GM23248 (cell line): ENCODE measurements at regions not wholly inside any gene's neighbourhood (a gene's known extent, or its start where the extent isn't known, plus 50 kb on each side); places are given as distances from the start of the nearest gene placed in this dataset.

Experiments
- EZH2 ChIP-seq: fragments of 200-600 bp; sonication (generic); IDR thresholded peaks from 2 replicates; pipeline ENCODE4 v1.6.1; 2018; ENCODE audit warnings: antibody characterized with exemption, mild to moderate bottlenecking; ENCODE audit not compliant: insufficient read depth, poor library complexity, severe bottlenecking
- EZH2phosphoT487 ChIP-seq: fragments of 200-600 bp; sonication (generic); IDR thresholded peaks from 2 replicates; pipeline ENCODE4 v1.6.1; 2018; ENCODE audit warnings: antibody characterized with exemption, moderate library complexity, mild to moderate bottlenecking, low read depth; ENCODE audit not compliant: insufficient read depth

DNA sequence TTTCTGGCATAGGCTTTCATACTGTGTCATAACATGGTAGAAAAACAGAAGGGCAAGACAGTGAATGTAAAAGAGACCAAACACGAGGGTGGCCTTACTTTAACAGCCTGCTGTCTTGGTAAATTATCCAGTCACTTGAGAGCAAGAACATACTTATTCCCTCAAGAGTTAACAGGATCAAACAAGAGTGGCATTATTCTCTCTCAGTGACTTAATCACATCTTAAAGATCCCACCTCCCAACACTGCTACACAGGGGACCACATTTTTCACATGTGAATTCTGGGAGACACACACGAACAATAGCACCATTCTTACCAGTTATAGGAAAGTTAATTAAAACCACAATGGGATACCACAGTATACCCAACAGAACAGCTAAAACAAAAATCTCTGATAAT is 898.0 kb upstream of the C9orf72 start:
- no peak for TF ChIP-seq EZH2
- TF ChIP-seq EZH2phosphoT487: no peak
